ENCODE measurements at regions not wholly inside any gene's neighbourhood (a gene's known extent, or its start where the extent isn't known, plus 50 kb on each side); places are given as distances from the start of the nearest gene placed in this dataset.

DNA sequence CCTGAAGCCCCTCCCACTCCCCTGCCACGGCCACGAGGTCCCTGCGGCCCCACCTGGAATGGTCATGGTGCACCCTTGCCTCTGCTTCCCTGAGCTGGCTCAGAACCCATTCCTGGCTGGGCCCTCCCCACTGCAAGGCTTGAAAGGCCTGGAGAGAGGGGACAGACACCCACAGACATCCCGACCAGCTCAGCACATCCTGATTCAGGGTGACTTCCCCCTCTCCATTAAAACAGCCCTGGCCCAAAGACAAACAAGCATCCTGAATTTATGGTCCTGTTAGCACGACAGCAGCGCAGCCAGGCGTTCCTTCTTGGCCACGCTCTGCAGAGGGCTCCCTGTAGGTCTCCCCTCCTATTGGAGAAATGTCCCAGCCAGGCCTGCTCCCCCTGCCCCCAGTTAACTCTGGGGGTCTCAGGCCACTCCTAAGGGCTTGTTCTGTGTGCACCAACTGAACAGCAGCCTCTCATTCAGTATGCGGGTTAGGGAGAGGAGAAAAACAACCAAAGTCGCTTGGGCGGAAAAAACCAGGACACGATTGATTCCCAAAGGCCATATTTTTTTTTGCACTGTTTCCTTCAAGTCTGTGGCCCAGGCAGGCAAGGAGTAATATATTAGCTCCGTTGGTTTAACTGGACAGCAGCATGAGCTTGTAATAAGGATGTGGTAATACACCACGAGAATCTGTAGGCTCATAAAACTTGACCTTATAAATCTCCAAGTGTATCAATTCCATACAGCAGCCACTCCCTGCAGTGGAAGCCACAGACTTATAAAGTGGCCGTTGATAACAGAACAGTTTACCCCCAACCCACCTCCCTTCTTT lies 106.7 kb upstream of the MSX1 start:
- TF ChIP-seq CTCF (IDR thresholded peaks at IDR 0.05; ENCODE audit: low read depth, low read length), result no peak
- peaks cover 5% of the 10 kb centered on the region for H3K4me1 ChIP-seq (ENCODE audit: low read depth)
- H3K9me3 ChIP-seq (ENCODE audit: low read depth), result no peaks in the 10 kb centered on the region
- H3K27ac ChIP-seq, result no peak overlapping the region
- H3K36me3 ChIP-seq, result no peaks in the 10 kb centered on the region
- DNase-seq (ENCODE audit: low read depth in 1 of 2, low spot score in 1 of 2), result no peak
- no peak overlapping the region for H3K4me3 ChIP-seq
- no peaks in the 10 kb centered on the region for H3K27me3 ChIP-seq

DNA sequence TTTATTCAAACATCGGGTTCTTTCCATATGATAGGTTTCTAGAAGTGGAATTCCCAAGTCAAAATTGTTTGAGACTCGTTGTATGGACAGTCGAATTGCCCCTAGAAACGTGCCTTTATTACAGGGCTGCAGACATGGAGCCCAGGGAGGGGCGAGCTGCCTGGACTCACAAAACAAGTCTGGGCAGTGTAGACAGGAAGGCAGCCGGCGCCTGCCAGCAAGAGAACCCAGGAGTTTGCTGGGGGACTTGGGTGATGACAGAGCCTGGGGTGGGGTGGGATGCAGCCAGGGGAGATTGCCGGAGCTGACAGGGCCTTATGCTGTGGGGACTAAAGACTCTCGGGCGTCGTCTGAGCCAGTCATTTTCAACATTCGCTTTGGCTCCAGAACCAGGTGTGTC lies 107.4 kb upstream of the MSX1 start:
- H3K36me3 ChIP-seq, result no peaks in the 10 kb centered on the region
- no peaks in the 10 kb centered on the region for H3K9me3 ChIP-seq (ENCODE audit: low read depth)
- TF ChIP-seq CTCF (IDR thresholded peaks at IDR 0.05; ENCODE audit: low read depth, low read length), result no peak
- no peak for DNase-seq (ENCODE audit: low read depth in 1 of 2, low spot score in 1 of 2)
- no peak overlapping the region for H3K4me3 ChIP-seq
- H3K4me1 ChIP-seq (ENCODE audit: low read depth), result peaks cover 5% of the 10 kb centered on the region
- no peak overlapping the region for H3K27ac ChIP-seq
- H3K27me3 ChIP-seq, result no peaks in the 10 kb centered on the region

- no peak for DNase-seq (ENCODE audit: low read depth in 1 of 2, low spot score in 1 of 2)
These were observed 109.3 kb upstream of the MSX1 start for GRCh38 chr4:4750187-4750586.

GRCh38 chr4:4749137-4749536 lies 110.3 kb upstream of the MSX1 start:
- no peak for TF ChIP-seq CTCF (IDR thresholded peaks at IDR 0.05; ENCODE audit: low read depth, low read length)

More at GRCh38 chr4:4750187-4750586, 109.3 kb upstream of the MSX1 start:
- Histone ChIP-seq H3K9me3 (ENCODE audit: low read depth) (no peaks in the 10 kb centered on the region), H3K27ac (no peak overlapping the region), H3K4me3 (no peak overlapping the region), H3K27me3 (no peaks in the 10 kb centered on the region), H3K36me3 (no peaks in the 10 kb centered on the region), H3K4me1 (ENCODE audit: low read depth) (peaks cover 5% of the 10 kb centered on the region)
- TF ChIP-seq CTCF (IDR thresholded peaks at IDR 0.05; ENCODE audit: low read depth, low read length), result no peak

DNA sequence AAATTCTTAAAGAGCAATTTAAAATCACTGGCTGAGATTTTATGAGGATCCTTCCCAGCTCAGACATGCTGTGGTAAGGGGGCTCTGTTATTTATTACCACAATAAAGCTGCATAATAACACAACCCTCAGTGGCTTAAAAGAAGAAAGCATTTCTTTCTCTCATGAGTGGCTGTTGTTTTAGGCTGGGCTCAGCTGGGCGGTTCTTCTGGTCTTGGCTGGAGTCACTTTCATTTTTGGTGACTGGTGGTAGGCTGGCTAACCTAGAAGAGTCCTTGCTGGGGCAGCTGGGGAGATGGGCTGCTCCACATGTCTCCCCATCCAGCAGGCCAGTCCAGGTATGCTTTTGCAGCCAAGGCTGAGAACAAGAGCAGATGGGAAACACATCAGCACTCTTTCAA lies 113.0 kb upstream of the MSX1 start:
- H3K27me3 ChIP-seq, result no peaks in the 10 kb centered on the region
- no peak overlapping the region for H3K27ac ChIP-seq
- no peak for TF ChIP-seq CTCF (IDR thresholded peaks at IDR 0.05; ENCODE audit: low read depth, low read length)
- no peak for DNase-seq (ENCODE audit: low read depth in 1 of 2, low spot score in 1 of 2)
- H3K9me3 ChIP-seq (ENCODE audit: low read depth), result no peaks in the 10 kb centered on the region
- no peaks in the 10 kb centered on the region for H3K36me3 ChIP-seq
- no peak overlapping the region for H3K4me3 ChIP-seq
- H3K4me1 ChIP-seq (ENCODE audit: low read depth), result no peaks in the 10 kb centered on the region

More at GRCh38 chr4:4749137-4749536, 110.3 kb upstream of the MSX1 start:
- H3K9me3 ChIP-seq (ENCODE audit: low read depth), result no peaks in the 10 kb centered on the region
- H3K4me3 ChIP-seq, result no peak overlapping the region
- no peaks in the 10 kb centered on the region for H3K4me1 ChIP-seq (ENCODE audit: low read depth)
- no peak overlapping the region for H3K27ac ChIP-seq
- H3K27me3 ChIP-seq, result no peaks in the 10 kb centered on the region
- DNase-seq (ENCODE audit: low read depth in 1 of 2, low spot score in 1 of 2), result no peak
- H3K36me3 ChIP-seq, result no peaks in the 10 kb centered on the region
